Parathyroid adenoma (tissue), 2 donors: ENCODE measurements at regions not wholly inside any gene's neighbourhood (a gene's known extent, or its start where the extent isn't known, plus 50 kb on each side); places are given as distances from the start of the nearest gene placed in this dataset.

ENCODE experiments used
- H2AFZ ChIP-seq: fragments of 300-600 bp; sonication (generic); one replicate; pipeline ENCODE4 v1.7.0; 2017; ENCODE audit warnings: antibody characterized with exemption, mild to moderate bottlenecking
- H3K27ac ChIP-seq: fragments of 300-600 bp; sonication (generic); one replicate; pipeline ENCODE4 v1.7.0; 2017
- H3K27me3 ChIP-seq: fragments of 300-600 bp; sonication (generic); one replicate; pipeline ENCODE4 v1.7.0; 2017; ENCODE audit warnings: low read length; ENCODE audit not compliant: control insufficient read depth, insufficient read depth
- H3K36me3 ChIP-seq: fragments of 300-600 bp; sonication (generic); one replicate; pipeline ENCODE4 v1.7.0; 2017; ENCODE audit warnings: low read length; ENCODE audit not compliant: control insufficient read depth, insufficient read depth
- H3K4me1 ChIP-seq: fragments of 300-600 bp; sonication (generic); one replicate; pipeline ENCODE4 v1.7.0; 2017; ENCODE audit warnings: control low read depth
- H3K4me2 ChIP-seq: fragments of 300-600 bp; sonication (generic); one replicate; pipeline ENCODE4 v1.7.0; 2017; ENCODE audit warnings: low read length
- H3K4me3 ChIP-seq: fragments of 300-600 bp; sonication (generic); one replicate; pipeline ENCODE4 v1.7.0; 2017; ENCODE audit warnings: low read depth, low read length
- H3K79me2 ChIP-seq: fragments of 300-600 bp; sonication (generic); one replicate; pipeline ENCODE4 v1.7.0; 2017; ENCODE audit warnings: control low read depth
- H3K9ac ChIP-seq: fragments of 300-600 bp; sonication (generic); one replicate; pipeline ENCODE4 v1.7.0; 2017; ENCODE audit warnings: mild to moderate bottlenecking
- H3K9me3 ChIP-seq: fragments of 300-600 bp; sonication (generic); one replicate; pipeline ENCODE4 v1.7.0; 2017; ENCODE audit warnings: low read length; ENCODE audit not compliant: control insufficient read depth
- CTCF ChIP-seq: fragments of 300-600 bp; sonication (generic); IDR thresholded peaks from one replicate; pipeline ENCODE4 v1.7.0; 2017; ENCODE audit warnings: antibody characterized with exemption, mild to moderate bottlenecking
- donor health status: primary hyperparathyroidism.

DNA sequence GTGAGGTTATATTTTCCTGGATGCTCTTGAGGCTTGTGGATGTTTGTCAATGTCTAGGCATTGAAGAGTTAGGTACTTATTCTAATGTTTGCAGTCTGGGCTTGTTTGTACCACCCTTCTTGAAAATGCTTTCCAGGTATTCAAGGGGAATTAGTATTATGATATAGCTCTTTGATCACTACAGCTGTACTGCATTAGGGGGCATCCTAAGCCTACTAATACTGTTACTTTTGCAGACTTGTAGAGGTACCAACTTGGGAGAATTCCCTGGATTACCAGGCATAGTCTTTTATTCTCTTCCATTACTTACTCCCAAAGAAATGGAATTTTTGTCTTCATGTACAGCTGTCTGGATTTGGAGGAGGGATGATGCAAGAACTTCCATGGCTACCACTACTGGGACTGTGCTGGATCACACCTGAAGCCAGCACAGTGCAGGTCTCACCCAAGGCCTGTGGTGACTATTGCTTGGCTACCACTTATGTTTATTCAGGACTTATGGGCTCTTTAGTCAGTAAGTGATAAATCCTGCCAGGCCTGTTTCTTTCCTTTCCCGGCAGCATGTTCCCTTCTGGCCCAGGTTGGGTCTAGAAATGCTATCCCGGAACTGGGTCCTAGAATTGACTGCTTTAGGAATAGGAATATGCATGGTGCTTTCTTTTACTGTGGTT is 402.9 kb downstream of the IL20RB start:
- Histone ChIP-seq H3K36me3 (no peaks in the 10 kb centered on the region), H3K9ac (no peak overlapping the region), H3K79me2 (no peaks in the 10 kb centered on the region), H2AFZ (no peak overlapping the region), H3K27me3 (no peaks in the 10 kb centered on the region), H3K9me3 (no peaks in the 10 kb centered on the region), H3K4me3 (no peak overlapping the region), H3K4me1 (no peaks in the 10 kb centered on the region), H3K4me2 (no peak overlapping the region), H3K27ac (no peak overlapping the region)
- no peak for TF ChIP-seq CTCF

GRCh38 chr3:137382005-137382594 is 382.0 kb upstream of the SOX14 start:
- Histone ChIP-seq H3K79me2 (no peaks in the 10 kb centered on the region), H3K27ac (no peak overlapping the region), H3K9ac (no peak overlapping the region), H3K9me3 (no peaks in the 10 kb centered on the region), H3K27me3 (no peaks in the 10 kb centered on the region), H3K36me3 (no peaks in the 10 kb centered on the region), H3K4me1 (no peaks in the 10 kb centered on the region), H2AFZ (no peak overlapping the region), H3K4me3 (no peak overlapping the region), H3K4me2 (no peak overlapping the region)
- TF ChIP-seq CTCF, result no peak

DNA sequence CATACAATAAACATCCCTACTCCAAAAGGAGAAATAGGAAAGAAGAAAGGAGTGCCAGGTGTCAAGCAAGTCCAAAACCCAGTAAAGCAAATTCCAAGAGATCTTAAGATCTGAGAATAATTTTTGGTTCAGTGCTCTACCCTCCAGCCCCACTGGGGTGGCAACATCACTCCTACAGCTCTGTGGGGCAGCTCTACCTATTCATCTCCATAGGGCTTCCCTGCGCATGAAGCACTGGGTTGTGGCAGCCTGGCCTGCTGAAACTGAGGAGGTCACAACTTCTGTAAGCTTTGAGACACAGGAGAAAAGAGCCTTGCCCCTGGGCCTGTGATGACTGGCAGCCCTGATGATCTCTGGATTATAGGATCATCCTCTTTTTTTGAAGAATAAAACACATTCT is 378.2 kb upstream of the SOX14 start:
- H3K4me1 ChIP-seq, result no peaks in the 10 kb centered on the region
- H3K79me2 ChIP-seq, result no peaks in the 10 kb centered on the region
- H3K4me2 ChIP-seq, result no peak overlapping the region
- no peaks in the 10 kb centered on the region for H3K27me3 ChIP-seq
- no peak overlapping the region for H3K4me3 ChIP-seq
- no peak overlapping the region for H3K9ac ChIP-seq
- H3K36me3 ChIP-seq, result no peaks in the 10 kb centered on the region
- no peaks in the 10 kb centered on the region for H3K9me3 ChIP-seq
- no peak overlapping the region for H3K27ac ChIP-seq
- H2AFZ ChIP-seq, result no peak overlapping the region
- no peak for TF ChIP-seq CTCF

DNA sequence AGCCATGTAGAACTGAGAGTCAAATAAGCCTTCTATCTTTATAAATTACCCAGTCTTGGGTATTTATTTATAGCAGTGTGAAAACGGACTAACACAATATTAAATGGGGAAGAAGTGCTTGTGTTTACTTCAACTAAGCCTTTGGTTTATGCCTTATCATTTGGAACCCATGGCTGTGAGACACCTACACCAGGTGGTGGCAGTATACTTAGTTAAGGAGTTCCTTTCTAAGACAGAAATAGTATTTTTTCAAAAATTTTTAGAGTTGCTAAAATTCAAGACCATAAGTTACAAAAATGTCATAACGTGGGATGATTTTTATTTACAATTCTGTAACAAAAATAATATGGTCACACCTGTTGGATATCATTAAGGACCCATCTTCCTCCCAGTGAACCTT is 354.5 kb upstream of the SOX14 start:
- H3K4me1 ChIP-seq, result no peaks in the 10 kb centered on the region
- no peak for TF ChIP-seq CTCF
- H3K27ac ChIP-seq, result no peak overlapping the region
- no peaks in the 10 kb centered on the region for H3K36me3 ChIP-seq
- H3K9ac ChIP-seq, result no peak overlapping the region
- no peaks in the 10 kb centered on the region for H3K27me3 ChIP-seq
- H3K4me3 ChIP-seq, result no peak overlapping the region
- no peaks in the 10 kb centered on the region for H3K79me2 ChIP-seq
- H3K9me3 ChIP-seq, result no peaks in the 10 kb centered on the region
- no peak overlapping the region for H2AFZ ChIP-seq
- H3K4me2 ChIP-seq, result no peak overlapping the region

- Histone ChIP-seq H3K4me3 (no peak overlapping the region), H3K36me3 (no peaks in the 10 kb centered on the region), H3K9ac (no peak overlapping the region), H3K4me1 (no peaks in the 10 kb centered on the region), H3K4me2 (no peak overlapping the region), H3K27me3 (no peaks in the 10 kb centered on the region), H3K27ac (no peak overlapping the region), H2AFZ (no peak overlapping the region), H3K9me3 (no peaks in the 10 kb centered on the region), H3K79me2 (no peaks in the 10 kb centered on the region)
- TF ChIP-seq CTCF, result no peak
These were observed 354.1 kb upstream of the SOX14 start for GRCh38 chr3:137410028-137410427.
